GM23248 (cell line): ENCODE measurements at regions not wholly inside any gene's neighbourhood (a gene's known extent, or its start where the extent isn't known, plus 50 kb on each side); places are given as distances from the start of the nearest gene placed in this dataset.

Source experiments
- EZH2 ChIP-seq: fragments of 200-600 bp; sonication (generic); IDR thresholded peaks from 2 replicates; pipeline ENCODE4 v1.6.1; 2018; ENCODE audit warnings: antibody characterized with exemption, mild to moderate bottlenecking; ENCODE audit not compliant: insufficient read depth, poor library complexity, severe bottlenecking
- EZH2phosphoT487 ChIP-seq: fragments of 200-600 bp; sonication (generic); IDR thresholded peaks from 2 replicates; pipeline ENCODE4 v1.6.1; 2018; ENCODE audit warnings: antibody characterized with exemption, moderate library complexity, mild to moderate bottlenecking, low read depth; ENCODE audit not compliant: insufficient read depth

DNA sequence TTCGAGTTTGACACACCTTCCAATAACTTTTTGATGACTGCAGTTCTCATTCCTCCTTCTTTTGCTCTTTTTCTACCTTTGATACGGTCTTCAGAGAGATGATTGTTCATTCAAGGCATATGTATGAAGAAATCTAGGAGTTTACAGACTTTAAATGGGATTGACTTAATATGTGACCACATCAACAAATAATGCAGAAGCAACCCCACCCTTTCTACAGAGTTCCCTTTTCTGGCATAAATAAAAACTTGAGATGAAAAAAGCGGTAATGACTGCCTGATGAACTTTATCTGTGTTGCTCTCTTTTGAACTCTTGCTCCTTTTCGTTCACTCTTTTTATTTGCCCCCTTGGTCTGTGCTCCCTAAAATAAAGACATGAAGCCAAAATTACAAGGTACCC lies 161.7 kb downstream of the C7orf25 start:
- TF ChIP-seq EZH2 (no peak), EZH2phosphoT487 (no peak)
